Nephron (organoid): ENCODE measurements at regions not wholly inside any gene's neighbourhood (a gene's known extent, or its start where the extent isn't known, plus 50 kb on each side); places are given as distances from the start of the nearest gene placed in this dataset.

ENCODE experiments used
- H3K27ac Mint-ChIP-seq, 3 experiments: 2 replicates each; pipeline ENCODE4 v1.8.0; 2020; ENCODE audit warnings: mixed read lengths in 3 of 3, mild to moderate bottlenecking in 2 of 3, moderate library complexity in 1 of 3
- H3K27me3 Mint-ChIP-seq: 2 replicates; pipeline ENCODE4 v1.8.0; 2021; ENCODE audit warnings: low read depth, mild to moderate bottlenecking, moderate library complexity, mixed read lengths
- H3K36me3 Mint-ChIP-seq: 2 replicates; pipeline ENCODE4 v1.8.0; 2020; ENCODE audit warnings: low read depth, mixed read lengths
- H3K4me1 Mint-ChIP-seq: 2 replicates; pipeline ENCODE4 v1.8.0; 2020; ENCODE audit warnings: mixed read lengths
- H3K4me3 Mint-ChIP-seq, 3 experiments: 2 replicates each; pipeline ENCODE4 v1.8.0; 2020; ENCODE audit warnings: mild to moderate bottlenecking in 3 of 3, mixed read lengths in 3 of 3, moderate library complexity in 2 of 3
- H3K9me3 Mint-ChIP-seq: 2 replicates; pipeline ENCODE4 v1.8.0; 2020; ENCODE audit warnings: mixed read lengths
- TF ChIP-seq, protein P1 (sequence below), 3 experiments: fragments of 200-600 bp; sonication (generic); IDR thresholded peaks; one replicate each; pipeline ENCODE4 v1.5.0; 2021; ENCODE audit warnings: antibody characterized with exemption in 3 of 3; ENCODE audit not compliant: unreplicated experiment in 3 of 3

GRCh38 chr2:225156853-225157451 is 114.7 kb upstream of the DOCK10 start:
- no peaks in the 10 kb centered on the region for H3K27me3 Mint-ChIP-seq
- TF ChIP-seq, protein P1, sequence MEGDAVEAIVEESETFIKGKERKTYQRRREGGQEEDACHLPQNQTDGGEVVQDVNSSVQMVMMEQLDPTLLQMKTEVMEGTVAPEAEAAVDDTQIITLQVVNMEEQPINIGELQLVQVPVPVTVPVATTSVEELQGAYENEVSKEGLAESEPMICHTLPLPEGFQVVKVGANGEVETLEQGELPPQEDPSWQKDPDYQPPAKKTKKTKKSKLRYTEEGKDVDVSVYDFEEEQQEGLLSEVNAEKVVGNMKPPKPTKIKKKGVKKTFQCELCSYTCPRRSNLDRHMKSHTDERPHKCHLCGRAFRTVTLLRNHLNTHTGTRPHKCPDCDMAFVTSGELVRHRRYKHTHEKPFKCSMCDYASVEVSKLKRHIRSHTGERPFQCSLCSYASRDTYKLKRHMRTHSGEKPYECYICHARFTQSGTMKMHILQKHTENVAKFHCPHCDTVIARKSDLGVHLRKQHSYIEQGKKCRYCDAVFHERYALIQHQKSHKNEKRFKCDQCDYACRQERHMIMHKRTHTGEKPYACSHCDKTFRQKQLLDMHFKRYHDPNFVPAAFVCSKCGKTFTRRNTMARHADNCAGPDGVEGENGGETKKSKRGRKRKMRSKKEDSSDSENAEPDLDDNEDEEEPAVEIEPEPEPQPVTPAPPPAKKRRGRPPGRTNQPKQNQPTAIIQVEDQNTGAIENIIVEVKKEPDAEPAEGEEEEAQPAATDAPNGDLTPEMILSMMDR (IDR thresholded peaks at IDR 0.05; ENCODE audit: unreplicated experiment in 3 of 3) = no peak
- no peaks in the 10 kb centered on the region for H3K4me1 Mint-ChIP-seq
- H3K9me3 Mint-ChIP-seq = no peaks in the 10 kb centered on the region
- H3K4me3 Mint-ChIP-seq = no peak overlapping the region
- H3K27ac Mint-ChIP-seq = no peak overlapping the region
- no peaks in the 10 kb centered on the region for H3K36me3 Mint-ChIP-seq

- H3K27ac Mint-ChIP-seq = no peak overlapping the region
- no peak overlapping the region for H3K4me3 Mint-ChIP-seq
Measured at GRCh38 chr2:225140723-225141122, 98.5 kb upstream of the DOCK10 start.

DNA sequence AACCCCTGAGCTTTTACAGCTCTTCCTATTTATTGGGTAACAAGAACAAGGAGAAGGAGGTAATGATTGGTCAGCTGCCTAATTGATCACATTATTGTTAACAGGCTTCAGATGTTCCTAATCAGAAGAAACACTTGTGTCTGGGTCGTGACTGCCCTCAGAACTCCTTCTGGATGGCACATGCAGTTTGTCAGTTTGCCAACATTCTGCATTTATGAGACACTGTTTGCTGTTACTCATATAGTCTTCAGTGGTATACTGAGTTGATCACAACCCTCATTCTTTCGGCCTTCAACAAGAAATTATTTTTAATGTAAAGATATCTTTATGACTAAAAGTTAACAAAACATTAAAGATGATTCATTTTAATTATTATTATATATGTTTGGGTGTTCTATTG is 95.7 kb upstream of the DOCK10 start:
- no peaks in the 10 kb centered on the region for H3K36me3 Mint-ChIP-seq
- peaks cover 9% of the 10 kb centered on the region for H3K9me3 Mint-ChIP-seq
- H3K27me3 Mint-ChIP-seq = peaks cover 6% of the 10 kb centered on the region
- no peaks in the 10 kb centered on the region for H3K4me1 Mint-ChIP-seq
- H3K27ac Mint-ChIP-seq = no peak overlapping the region
- no peak overlapping the region for H3K4me3 Mint-ChIP-seq
- TF ChIP-seq, protein P1 (IDR thresholded peaks at IDR 0.05; ENCODE audit: unreplicated experiment in 3 of 3) = no peak

More at GRCh38 chr2:225140723-225141122, 98.5 kb upstream of the DOCK10 start:
- Mint-ChIP-seq H3K9me3 (peaks cover 12% of the 10 kb centered on the region), H3K36me3 (no peaks in the 10 kb centered on the region), H3K4me1 (no peaks in the 10 kb centered on the region), H3K27me3 (peaks cover 6% of the 10 kb centered on the region)
- TF ChIP-seq, protein P1 (IDR thresholded peaks at IDR 0.05; ENCODE audit: unreplicated experiment in 3 of 3) = no peak

GRCh38 chr2:225136552-225136951 is 94.3 kb upstream of the DOCK10 start:
- no peaks in the 10 kb centered on the region for H3K36me3 Mint-ChIP-seq
- peaks cover 6% of the 10 kb centered on the region for H3K27me3 Mint-ChIP-seq
- H3K4me1 Mint-ChIP-seq = no peaks in the 10 kb centered on the region
- peaks cover 9% of the 10 kb centered on the region for H3K9me3 Mint-ChIP-seq
- H3K4me3 Mint-ChIP-seq = no peak overlapping the region
- TF ChIP-seq, protein P1 (IDR thresholded peaks at IDR 0.05; ENCODE audit: unreplicated experiment in 3 of 3) = no peak
- H3K27ac Mint-ChIP-seq = no peak overlapping the region

- no peak overlapping the region for H3K27ac Mint-ChIP-seq
- H3K4me3 Mint-ChIP-seq = no peak overlapping the region
- no peaks in the 10 kb centered on the region for H3K27me3 Mint-ChIP-seq
- peaks cover 19% of the 10 kb centered on the region for H3K9me3 Mint-ChIP-seq
- TF ChIP-seq, protein P1 (IDR thresholded peaks at IDR 0.05; ENCODE audit: unreplicated experiment in 3 of 3) = no peak
- H3K4me1 Mint-ChIP-seq = no peaks in the 10 kb centered on the region
- no peaks in the 10 kb centered on the region for H3K36me3 Mint-ChIP-seq
Measured at GRCh38 chr2:225131898-225132297, 89.6 kb upstream of the DOCK10 start.

GRCh38 chr2:225130093-225130492 is 87.8 kb upstream of the DOCK10 start:
- H3K4me1 Mint-ChIP-seq = no peaks in the 10 kb centered on the region
- peaks cover 21% of the 10 kb centered on the region for H3K9me3 Mint-ChIP-seq
- H3K27me3 Mint-ChIP-seq = no peaks in the 10 kb centered on the region
- no peak overlapping the region for H3K4me3 Mint-ChIP-seq
- TF ChIP-seq, protein P1 (IDR thresholded peaks at IDR 0.05; ENCODE audit: unreplicated experiment in 3 of 3) = no peak
- no peaks in the 10 kb centered on the region for H3K36me3 Mint-ChIP-seq
- H3K27ac Mint-ChIP-seq = no peak overlapping the region
